ENCODE measurements at regions not wholly inside any gene's neighbourhood (a gene's known extent, or its start where the extent isn't known, plus 50 kb on each side); places are given as distances from the start of the nearest gene placed in this dataset.

DNA sequence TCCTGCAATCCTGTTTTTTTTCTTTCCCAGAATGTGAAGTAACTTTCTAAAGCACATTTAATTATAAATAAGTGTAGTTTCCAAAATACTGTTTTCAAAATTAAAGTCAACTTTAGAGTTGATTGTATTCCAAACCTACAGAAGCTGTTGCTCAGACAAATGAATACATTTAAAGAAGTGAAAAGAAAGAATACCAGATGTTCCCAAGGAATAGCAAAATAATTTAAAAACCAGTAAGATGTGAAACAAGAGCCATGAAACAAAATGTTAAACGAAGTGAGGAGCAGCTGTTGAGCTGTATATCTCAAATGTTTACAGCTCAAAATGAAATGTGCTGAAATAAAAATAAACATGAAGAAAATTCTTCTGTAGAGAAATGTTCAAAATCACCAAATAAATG lies 627.4 kb upstream of the NDST4 start:
- H3K27me3 ChIP-seq = no peaks in the 10 kb centered on the region
- no peak overlapping the region for H3K4me3 ChIP-seq
- no peak for TF ChIP-seq POLR2A (IDR thresholded peaks at IDR 0.05)
- TF ChIP-seq, protein P1, sequence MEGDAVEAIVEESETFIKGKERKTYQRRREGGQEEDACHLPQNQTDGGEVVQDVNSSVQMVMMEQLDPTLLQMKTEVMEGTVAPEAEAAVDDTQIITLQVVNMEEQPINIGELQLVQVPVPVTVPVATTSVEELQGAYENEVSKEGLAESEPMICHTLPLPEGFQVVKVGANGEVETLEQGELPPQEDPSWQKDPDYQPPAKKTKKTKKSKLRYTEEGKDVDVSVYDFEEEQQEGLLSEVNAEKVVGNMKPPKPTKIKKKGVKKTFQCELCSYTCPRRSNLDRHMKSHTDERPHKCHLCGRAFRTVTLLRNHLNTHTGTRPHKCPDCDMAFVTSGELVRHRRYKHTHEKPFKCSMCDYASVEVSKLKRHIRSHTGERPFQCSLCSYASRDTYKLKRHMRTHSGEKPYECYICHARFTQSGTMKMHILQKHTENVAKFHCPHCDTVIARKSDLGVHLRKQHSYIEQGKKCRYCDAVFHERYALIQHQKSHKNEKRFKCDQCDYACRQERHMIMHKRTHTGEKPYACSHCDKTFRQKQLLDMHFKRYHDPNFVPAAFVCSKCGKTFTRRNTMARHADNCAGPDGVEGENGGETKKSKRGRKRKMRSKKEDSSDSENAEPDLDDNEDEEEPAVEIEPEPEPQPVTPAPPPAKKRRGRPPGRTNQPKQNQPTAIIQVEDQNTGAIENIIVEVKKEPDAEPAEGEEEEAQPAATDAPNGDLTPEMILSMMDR (IDR thresholded peaks at IDR 0.05) = no peak
- 38 to 54% methylated on average over 1 of the region's 1 CpG for WGBS, 2 donors
- H3K27ac ChIP-seq = no peak overlapping the region
- intact Hi-C loops (cut with DNase I; ENCODE audit: low total_unique reads) = no loop called here
- no peak for DNase-seq
- no peaks in the 10 kb centered on the region for H3K4me1 ChIP-seq
- no peaks in the 10 kb centered on the region for H3K9me3 ChIP-seq
- H3K36me3 ChIP-seq (ENCODE audit: low read depth, missing control alignments) = no peaks in the 10 kb centered on the region

DNA sequence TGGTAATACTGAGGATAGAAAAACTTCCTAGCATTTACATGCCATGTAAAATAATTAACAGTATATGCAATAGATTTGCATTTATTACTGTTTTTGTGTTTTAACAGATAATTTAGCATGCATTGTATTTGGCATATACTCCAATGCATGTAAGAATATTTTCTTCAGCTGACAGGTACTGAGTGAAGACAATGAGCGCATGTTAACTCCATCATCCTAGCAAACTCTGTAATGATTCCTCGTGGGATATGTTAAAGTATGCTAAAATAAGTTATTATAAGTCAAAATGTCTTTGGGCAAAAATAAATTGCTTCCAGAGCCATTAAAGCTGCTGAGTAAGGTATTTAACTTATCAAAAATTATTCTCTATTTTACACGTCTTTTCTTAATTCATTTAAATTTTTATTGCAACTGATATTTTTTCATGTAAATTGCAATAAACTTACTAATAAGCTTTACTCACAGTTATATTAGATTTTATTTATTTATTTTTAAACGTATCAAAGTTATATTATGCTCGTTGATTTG lies 616.4 kb upstream of the NDST4 start:
- intact Hi-C loops (cut with DNase I; ENCODE audit: low total_unique reads) = no loop called here
- Histone ChIP-seq H3K4me1 (no peaks in the 10 kb centered on the region), H3K27me3 (no peaks in the 10 kb centered on the region), H3K36me3 (ENCODE audit: low read depth, missing control alignments) (no peaks in the 10 kb centered on the region), H3K4me3 (no peak overlapping the region), H3K27ac (no peak overlapping the region), H3K9me3 (no peaks in the 10 kb centered on the region)
- no peak for TF ChIP-seq POLR2A (IDR thresholded peaks at IDR 0.05)
- TF ChIP-seq, protein P1 (IDR thresholded peaks at IDR 0.05) = no peak
- 77 to 79% methylated on average over 5 of the region's 5 CpGs for WGBS, 2 donors
- DNase-seq = no peak

- intact Hi-C loops (cut with DNase I; ENCODE audit: low total_unique reads) = no loop called here
- WGBS, 2 donors = 90 to 93% methylated on average over 3 of the region's 3 CpGs
- Histone ChIP-seq H3K4me3 (no peak overlapping the region), H3K27me3 (no peaks in the 10 kb centered on the region), H3K27ac (no peak overlapping the region), H3K9me3 (no peaks in the 10 kb centered on the region), H3K4me1 (no peaks in the 10 kb centered on the region), H3K36me3 (ENCODE audit: low read depth, missing control alignments) (no peaks in the 10 kb centered on the region)
- TF ChIP-seq, protein P1 (IDR thresholded peaks at IDR 0.05) = no peak
- TF ChIP-seq POLR2A (IDR thresholded peaks at IDR 0.05) = no peak
- no peak for DNase-seq
Measured at GRCh38 chr4:115723621-115724020, 610.2 kb upstream of the NDST4 start.

DNA sequence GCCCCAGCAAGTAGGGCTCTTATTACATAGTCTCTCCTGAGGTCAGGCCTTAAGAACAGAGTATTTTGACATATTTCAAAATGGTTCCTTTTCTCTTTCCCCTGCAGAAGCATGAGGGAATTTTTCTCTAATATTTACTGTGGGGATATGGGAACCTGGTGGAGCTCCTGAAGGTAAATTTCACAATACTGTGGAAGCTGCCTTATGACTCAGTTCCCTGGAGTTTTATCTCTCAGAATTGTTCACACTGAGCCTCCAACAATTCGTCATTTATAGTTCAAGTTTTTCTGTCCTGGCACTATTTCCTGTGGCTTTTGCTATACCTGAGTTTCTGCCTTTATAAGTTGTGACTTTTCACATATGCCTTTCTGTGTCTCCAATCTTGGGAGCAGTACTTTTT lies 607.2 kb upstream of the NDST4 start:
- no peak overlapping the region for H3K4me3 ChIP-seq
- no peaks in the 10 kb centered on the region for H3K4me1 ChIP-seq
- H3K9me3 ChIP-seq = no peaks in the 10 kb centered on the region
- DNase-seq = no peak
- TF ChIP-seq, protein P1 (IDR thresholded peaks at IDR 0.05) = no peak
- TF ChIP-seq POLR2A (IDR thresholded peaks at IDR 0.05) = no peak
- intact Hi-C loops (cut with DNase I; ENCODE audit: low total_unique reads) = no loop called here
- 72 to 87% methylated on average over 1 of the region's 1 CpG for WGBS, 2 donors
- H3K27me3 ChIP-seq = no peaks in the 10 kb centered on the region
- no peak overlapping the region for H3K27ac ChIP-seq
- H3K36me3 ChIP-seq (ENCODE audit: low read depth, missing control alignments) = no peaks in the 10 kb centered on the region

DNA sequence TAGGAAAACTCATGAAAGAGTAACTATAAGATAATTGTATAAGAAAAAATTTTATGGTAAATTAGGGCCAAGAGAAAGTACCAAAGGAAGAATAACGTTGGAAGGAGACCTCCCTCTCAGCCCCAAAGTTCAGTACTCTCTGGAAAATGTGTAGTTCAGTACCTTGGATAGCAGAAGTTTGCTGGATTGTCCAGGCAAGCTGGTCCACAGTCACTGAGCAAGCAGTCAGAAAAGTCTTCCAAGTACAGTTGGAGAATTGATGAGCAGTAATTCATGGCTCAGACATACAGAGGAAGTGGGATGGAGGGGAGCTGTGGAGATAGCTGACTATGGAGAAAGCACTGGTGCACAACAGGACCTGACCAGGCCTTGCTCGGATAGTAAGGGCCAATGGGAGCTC lies 598.2 kb upstream of the NDST4 start:
- Histone ChIP-seq H3K27me3 (no peaks in the 10 kb centered on the region), H3K27ac (no peak overlapping the region), H3K4me3 (no peak overlapping the region), H3K4me1 (no peaks in the 10 kb centered on the region), H3K9me3 (no peaks in the 10 kb centered on the region), H3K36me3 (ENCODE audit: low read depth, missing control alignments) (no peaks in the 10 kb centered on the region)
- WGBS, 2 donors = 59 to 60% methylated on average over 2 of the region's 2 CpGs
- no peak for TF ChIP-seq POLR2A (IDR thresholded peaks at IDR 0.05)
- TF ChIP-seq, protein P1 (IDR thresholded peaks at IDR 0.05) = no peak
- DNase-seq = no peak
- intact Hi-C loops (cut with DNase I; ENCODE audit: low total_unique reads) = no loop called here
